Central memory CD8-positive, alpha-beta T cell (primary cell): ENCODE measurements at regions not wholly inside any gene's neighbourhood (a gene's known extent, or its start where the extent isn't known, plus 50 kb on each side); places are given as distances from the start of the nearest gene placed in this dataset.

Experiments
- ATAC-seq: fragments of 150-1000 bp; cut with Tn5 transposase; replicated peaks from 2 replicates; pipeline ENCODE4 v1.10.0; 2022; ENCODE audit warnings: mild to moderate bottlenecking, moderate FRiP score, moderate number of reproducible peaks; ENCODE audit not compliant: poor library complexity, severe bottlenecking; ENCODE audit errors: extremely low read depth
- DNase-seq, 2 donors: peaks; one replicate each; pipeline ENCODE4 v3.0.0; 2021; ENCODE audit warnings: low spot score in 2 of 2
- H3K27ac Mint-ChIP-seq: one replicate; pipeline ENCODE4 v1.8.0; 2022; ENCODE audit warnings: low read depth, mild to moderate bottlenecking, moderate library complexity, mixed read lengths
- H3K27me3 Mint-ChIP-seq: one replicate; pipeline ENCODE4 v1.8.0; 2022; ENCODE audit warnings: mixed read lengths
- H3K36me3 Mint-ChIP-seq: one replicate; pipeline ENCODE4 v1.8.0; 2022; ENCODE audit warnings: mild to moderate bottlenecking, moderate library complexity, mixed read lengths; ENCODE audit not compliant: insufficient read depth
- H3K4me1 Mint-ChIP-seq: one replicate; pipeline ENCODE4 v1.8.0; 2022; ENCODE audit warnings: mixed read lengths
- H3K4me3 Mint-ChIP-seq: one replicate; pipeline ENCODE4 v1.8.0; 2022; ENCODE audit warnings: mild to moderate bottlenecking, moderate library complexity, mixed read lengths
- H3K9me3 Mint-ChIP-seq: one replicate; pipeline ENCODE4 v1.8.0; 2022; ENCODE audit warnings: mixed read lengths

DNA sequence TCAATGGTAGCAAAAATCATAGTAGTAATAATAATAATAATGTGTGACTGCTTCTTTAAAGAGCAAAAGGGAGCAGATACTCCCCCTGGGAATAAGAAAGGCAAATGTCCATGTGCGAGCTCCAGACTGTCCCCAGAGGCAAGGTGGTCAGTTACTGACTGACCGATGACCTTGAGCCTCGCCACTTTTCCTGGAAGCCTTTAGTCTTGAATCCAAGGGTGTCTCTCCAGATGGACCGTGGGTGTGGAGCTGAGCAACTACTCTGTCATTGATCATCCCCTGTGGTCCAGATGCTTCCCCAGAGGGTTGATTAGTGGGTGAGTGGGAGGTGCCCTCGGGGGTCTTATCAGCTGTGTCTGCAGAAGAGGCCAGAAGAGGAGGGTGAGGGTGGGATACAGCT lies 418.5 kb upstream of the TBX3 start:
- H3K9me3 Mint-ChIP-seq: peaks cover 43% of the 10 kb centered on the region
- H3K4me3 Mint-ChIP-seq: no peak overlapping the region
- no peak for DNase-seq
- ATAC-seq: no peak
- no peaks in the 10 kb centered on the region for H3K4me1 Mint-ChIP-seq
- H3K27ac Mint-ChIP-seq: no peak overlapping the region
- H3K36me3 Mint-ChIP-seq: no peaks in the 10 kb centered on the region
- H3K27me3 Mint-ChIP-seq: no peaks in the 10 kb centered on the region

DNA sequence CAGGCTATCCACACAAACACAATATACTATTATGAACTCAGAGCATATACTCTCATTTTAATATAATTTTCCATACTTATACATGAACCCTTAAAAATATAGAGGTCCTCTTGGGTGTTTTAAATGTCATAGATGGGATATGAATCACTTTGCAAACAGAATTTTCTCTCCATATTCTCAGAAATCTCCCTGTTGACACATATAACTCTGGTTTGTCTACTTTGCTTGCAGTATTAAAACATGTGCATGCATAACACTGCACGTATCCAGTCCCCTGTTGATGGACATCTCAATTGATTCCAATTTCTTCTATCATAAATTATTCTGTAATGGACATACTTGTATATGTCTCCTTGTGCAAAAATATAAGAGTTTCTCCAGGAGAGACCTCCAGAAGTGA lies 417.5 kb upstream of the TBX3 start:
- Mint-ChIP-seq H3K27ac (no peak overlapping the region), H3K27me3 (no peaks in the 10 kb centered on the region), H3K4me3 (no peak overlapping the region)

DNA sequence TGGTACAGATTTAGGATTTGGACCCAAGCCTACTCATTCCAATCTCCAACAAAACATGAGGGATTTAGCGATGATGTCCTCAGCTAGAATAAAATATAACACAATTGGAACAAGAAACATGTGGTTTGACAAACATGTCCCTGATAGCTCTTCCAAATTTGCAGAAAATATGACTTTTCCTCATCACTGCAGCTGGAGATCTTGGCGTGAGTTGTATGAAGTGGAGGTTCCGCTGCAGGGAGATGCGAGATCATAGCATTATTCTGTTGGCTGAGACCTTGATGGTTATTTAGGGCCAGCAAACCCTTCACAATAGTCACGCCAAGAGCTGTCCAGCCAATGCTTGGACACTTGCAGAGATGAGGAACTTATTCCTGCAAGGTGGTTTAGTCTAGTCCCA lies 413.4 kb upstream of the TBX3 start:
- Mint-ChIP-seq H3K9me3 (peaks cover 35% of the 10 kb centered on the region), H3K4me3 (no peak overlapping the region), H3K4me1 (no peaks in the 10 kb centered on the region)

More for the DNA sequence above, 417.5 kb upstream of the TBX3 start:
- ATAC-seq (no peak), DNase-seq (no peak)
- Mint-ChIP-seq H3K36me3 (no peaks in the 10 kb centered on the region), H3K9me3 (peaks cover 40% of the 10 kb centered on the region), H3K4me1 (no peaks in the 10 kb centered on the region)

DNA sequence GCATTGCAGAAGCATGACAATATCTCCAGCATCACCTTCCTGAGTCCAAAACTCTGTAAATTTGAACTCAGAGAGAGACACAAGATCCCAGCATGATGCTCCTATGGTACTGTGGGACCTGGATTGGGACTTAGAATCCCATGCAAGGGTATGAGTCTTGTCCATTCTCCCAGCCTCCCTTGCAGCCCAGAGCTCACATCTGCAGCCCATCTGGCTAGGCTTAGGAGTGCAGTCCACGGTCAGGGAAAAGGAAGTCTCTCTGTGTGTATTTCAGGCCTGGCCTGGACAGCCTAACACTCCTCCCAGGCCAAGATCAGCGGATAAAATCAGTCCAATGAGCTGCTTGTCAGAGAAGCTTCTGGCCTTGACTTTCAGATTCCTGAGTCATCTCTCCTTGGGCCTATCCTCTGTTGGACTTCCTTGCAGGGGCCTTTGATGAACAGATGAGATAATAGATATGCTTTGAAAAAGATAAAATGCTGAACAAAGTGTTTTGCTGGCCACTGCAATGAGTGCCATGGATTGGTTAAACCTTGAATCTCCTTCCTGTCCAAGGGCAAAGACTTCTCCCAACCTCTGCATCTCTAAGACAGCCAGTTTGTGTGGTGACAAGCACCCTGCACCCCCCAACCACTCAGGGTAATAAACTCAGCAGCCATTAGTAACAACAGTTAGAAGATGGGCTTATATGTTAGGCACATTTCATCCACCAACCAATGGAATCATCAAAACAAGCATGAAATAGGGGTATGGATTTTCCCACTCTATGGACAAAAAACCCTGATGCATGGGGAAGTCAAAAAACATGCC lies 412.8 kb upstream of the TBX3 start:
- Mint-ChIP-seq H3K27me3 (no peaks in the 10 kb centered on the region), H3K9me3 (peaks cover 36% of the 10 kb centered on the region)

More for the DNA sequence above, 413.4 kb upstream of the TBX3 start:
- no peaks in the 10 kb centered on the region for H3K27me3 Mint-ChIP-seq
- ATAC-seq (no peak), DNase-seq (no peak)
- H3K27ac Mint-ChIP-seq: no peak overlapping the region
- H3K36me3 Mint-ChIP-seq: no peaks in the 10 kb centered on the region

DNA sequence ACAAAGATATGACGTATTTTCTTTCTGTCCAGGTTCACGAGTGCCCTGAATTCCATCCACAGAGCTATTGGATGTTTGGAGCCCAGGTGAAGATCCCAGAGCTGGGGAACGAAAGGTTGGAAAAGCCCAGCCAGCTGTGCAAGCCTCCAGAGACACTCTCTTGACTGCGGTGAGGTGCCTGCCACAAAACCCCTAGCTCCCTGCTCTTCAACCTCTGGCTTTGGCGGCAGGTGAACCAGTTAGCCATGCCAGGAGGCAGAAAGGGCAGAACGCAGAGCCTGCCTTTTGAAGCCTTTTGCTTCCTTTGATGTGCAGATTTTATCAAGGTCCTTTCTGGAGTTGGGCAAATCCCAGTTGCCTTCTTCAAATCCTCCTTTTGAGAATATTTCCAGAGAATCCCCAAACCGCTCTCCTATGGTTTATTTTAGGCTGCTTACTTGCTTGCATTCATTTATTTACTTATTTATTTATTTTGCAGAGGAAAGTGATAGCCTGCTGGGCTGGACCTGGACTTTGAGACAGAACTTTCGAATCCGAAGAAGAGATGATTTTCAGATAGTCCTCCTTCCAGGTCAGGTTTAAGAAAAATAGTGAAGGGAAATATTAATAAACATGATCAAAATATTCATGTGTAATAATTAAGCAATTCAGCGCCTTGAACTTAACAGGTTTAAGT lies 411.2 kb upstream of the TBX3 start:
- no peaks in the 10 kb centered on the region for H3K36me3 Mint-ChIP-seq
- no peak for DNase-seq
- no peaks in the 10 kb centered on the region for H3K27me3 Mint-ChIP-seq

More for the DNA sequence above, 412.8 kb upstream of the TBX3 start:
- DNase-seq (no peak), ATAC-seq (no peak)
- Mint-ChIP-seq H3K36me3 (no peaks in the 10 kb centered on the region), H3K4me1 (no peaks in the 10 kb centered on the region), H3K27ac (no peak overlapping the region), H3K4me3 (no peak overlapping the region)

DNA sequence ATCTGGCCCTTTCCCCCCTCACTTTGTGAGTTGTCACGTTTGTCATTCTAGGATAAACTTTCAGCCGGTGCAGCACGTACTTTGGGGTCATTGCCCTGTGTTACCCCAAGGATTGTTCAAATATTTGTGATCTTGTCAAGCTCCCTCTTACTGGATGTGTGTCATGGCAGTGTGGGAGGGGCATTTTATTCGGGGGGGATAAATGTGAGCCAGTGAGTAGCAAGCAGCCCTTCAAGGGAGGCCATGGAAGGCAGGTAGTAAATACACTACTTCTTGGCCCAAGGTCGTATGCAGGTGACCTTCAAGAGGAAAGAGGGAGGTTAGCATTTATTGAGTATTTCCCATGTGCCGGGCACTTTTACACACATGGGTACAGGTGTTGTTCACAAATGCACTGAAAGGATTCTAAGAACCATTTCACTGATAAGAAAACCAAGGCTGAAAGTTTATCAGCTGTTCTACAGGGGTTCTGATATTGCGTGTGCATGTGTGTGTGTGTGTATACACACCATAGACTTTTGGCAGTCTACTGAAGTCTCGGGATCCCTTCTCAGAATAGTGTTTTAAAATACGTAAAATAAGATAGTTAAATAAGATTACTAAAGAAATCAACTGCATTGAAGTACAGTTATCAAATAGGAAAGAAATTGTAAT lies 410.3 kb upstream of the TBX3 start:
- ATAC-seq (no peak), DNase-seq (no peak)
- Mint-ChIP-seq H3K4me1 (no peaks in the 10 kb centered on the region), H3K9me3 (peaks cover 28% of the 10 kb centered on the region), H3K4me3 (no peak overlapping the region), H3K27me3 (no peaks in the 10 kb centered on the region), H3K36me3 (no peaks in the 10 kb centered on the region), H3K27ac (no peak overlapping the region)

More for the DNA sequence above, 411.2 kb upstream of the TBX3 start:
- Mint-ChIP-seq H3K27ac (no peak overlapping the region), H3K4me1 (no peaks in the 10 kb centered on the region), H3K4me3 (no peak overlapping the region), H3K9me3 (peaks cover 28% of the 10 kb centered on the region)
- no peak for ATAC-seq

DNA sequence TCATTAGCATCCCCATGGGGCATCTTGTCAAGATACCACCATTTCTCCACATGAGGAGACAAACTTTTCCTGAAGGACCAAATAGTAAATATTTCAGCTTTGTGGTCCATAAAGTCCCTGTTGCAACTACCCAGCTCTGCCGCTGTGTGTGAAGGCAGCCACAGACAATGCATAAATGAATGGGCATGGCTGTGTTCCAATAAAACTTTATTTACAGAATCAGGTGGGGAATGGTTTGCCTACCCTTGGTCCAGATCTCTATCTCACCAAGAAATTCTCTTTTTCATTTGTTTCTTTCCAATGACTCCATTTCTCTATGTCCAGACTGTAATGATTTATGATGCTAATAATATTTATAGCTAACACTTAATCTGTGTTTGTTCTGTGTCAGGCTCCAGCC lies 409.3 kb upstream of the TBX3 start:
- DNase-seq: no peak
- no peaks in the 10 kb centered on the region for H3K36me3 Mint-ChIP-seq
- no peak overlapping the region for H3K4me3 Mint-ChIP-seq
- no peaks in the 10 kb centered on the region for H3K27me3 Mint-ChIP-seq
- peaks cover 22% of the 10 kb centered on the region for H3K9me3 Mint-ChIP-seq
- H3K4me1 Mint-ChIP-seq: no peaks in the 10 kb centered on the region
- ATAC-seq: no peak
- no peak overlapping the region for H3K27ac Mint-ChIP-seq

DNA sequence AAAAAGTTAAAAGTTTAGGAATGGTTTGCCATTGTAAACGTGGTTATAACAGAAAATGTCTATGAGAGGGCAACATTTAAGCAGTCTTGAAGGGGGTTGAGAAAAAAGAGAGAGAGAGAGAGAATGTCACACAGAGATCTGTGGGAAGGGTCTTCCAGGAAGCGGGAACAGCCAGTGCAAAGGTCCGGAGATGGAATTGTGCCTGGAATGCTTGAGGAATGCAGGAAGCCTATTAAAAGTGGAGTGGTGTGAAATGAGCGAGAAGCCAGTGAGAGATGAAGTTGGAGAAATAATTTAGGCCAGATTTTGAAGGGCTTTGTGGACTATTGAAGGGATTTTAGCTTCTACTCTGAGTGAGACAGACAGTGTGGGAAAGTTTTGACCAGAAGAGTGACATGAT lies 406.8 kb upstream of the TBX3 start:
- H3K27me3 Mint-ChIP-seq: no peaks in the 10 kb centered on the region
- H3K4me3 Mint-ChIP-seq: no peak overlapping the region
- H3K36me3 Mint-ChIP-seq: no peaks in the 10 kb centered on the region
- no peak for DNase-seq
- no peak for ATAC-seq
- peaks cover 18% of the 10 kb centered on the region for H3K9me3 Mint-ChIP-seq
- no peak overlapping the region for H3K27ac Mint-ChIP-seq
- H3K4me1 Mint-ChIP-seq: no peaks in the 10 kb centered on the region

DNA sequence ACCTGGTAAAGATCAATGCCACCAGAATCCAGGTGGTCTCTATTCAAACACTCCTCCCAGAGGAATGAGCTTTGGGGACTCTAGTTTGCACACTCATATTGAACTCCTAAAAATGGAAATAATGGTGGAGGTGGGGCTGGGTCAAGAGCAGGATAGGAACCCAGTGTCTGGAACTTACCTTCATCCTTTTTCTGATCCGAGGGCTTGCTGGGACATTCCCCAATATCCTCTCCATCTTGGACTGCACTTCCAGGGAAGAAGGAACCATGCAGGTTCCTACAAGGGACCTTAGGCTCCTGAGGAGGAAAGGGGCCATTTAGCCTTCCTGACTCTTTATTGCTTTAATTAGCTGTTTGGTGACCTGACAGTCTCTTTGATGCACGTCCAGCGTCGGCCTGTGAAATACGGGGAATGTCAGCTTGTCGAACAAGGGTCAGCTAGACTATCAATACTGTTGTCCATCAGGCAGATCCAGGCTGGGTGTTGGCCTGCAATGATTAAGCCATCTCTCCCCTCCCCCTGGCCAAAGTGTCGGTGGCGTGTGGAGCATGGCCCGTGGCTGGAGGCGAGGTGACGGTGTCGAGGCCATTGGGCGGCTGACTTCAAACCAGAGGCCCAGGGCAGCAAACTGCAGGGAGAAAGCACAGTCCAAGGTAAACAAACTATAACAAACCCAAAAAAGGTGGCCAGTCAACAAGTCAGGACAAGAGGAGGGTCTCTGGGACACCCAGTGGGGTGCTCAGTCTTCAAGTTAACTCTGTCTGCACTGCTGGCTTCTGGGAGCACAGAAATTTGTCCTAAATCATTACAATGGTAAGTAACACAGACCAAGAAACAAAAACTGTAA lies 405.2 kb upstream of the TBX3 start:
- H3K9me3 Mint-ChIP-seq: peaks cover 18% of the 10 kb centered on the region
- no peaks in the 10 kb centered on the region for H3K4me1 Mint-ChIP-seq
- ATAC-seq: no peak

DNA sequence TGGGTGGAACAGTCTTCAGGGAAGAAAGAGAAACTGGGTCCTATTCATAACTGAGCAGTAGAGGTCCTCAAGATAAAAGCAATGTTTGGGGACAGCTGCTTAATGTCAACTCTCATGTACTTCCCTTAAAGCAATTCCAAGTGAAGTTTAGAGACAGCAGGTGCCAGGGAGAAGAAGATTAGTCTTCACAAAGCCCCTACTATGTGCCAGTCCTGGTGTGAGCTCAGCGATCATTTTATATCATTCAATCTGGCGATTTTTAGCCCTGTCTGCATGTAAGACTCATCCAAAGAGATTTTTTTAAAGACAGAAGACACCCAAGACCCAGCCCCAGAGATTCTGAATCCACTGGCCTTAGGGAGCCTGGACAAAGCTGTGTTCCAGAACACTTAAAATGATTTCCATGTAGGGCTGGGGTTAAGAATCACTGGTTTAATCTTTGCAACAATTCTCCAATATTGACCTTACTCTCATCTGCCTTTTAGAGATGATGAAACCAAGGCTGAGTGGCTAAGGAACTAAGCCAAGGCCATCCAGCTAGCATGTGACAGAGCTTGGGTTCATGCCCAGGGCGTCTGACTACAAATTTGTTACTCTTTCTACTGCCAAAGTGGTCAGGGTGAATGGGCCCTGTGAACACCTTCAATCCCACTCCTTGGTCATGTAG lies 404.5 kb upstream of the TBX3 start:
- Mint-ChIP-seq H3K27ac (no peak overlapping the region), H3K4me3 (no peak overlapping the region), H3K36me3 (no peaks in the 10 kb centered on the region), H3K4me1 (no peaks in the 10 kb centered on the region), H3K27me3 (no peaks in the 10 kb centered on the region), H3K9me3 (peaks cover 18% of the 10 kb centered on the region)
- DNase-seq (no peak), ATAC-seq (no peak)

More for the DNA sequence above, 405.2 kb upstream of the TBX3 start:
- Mint-ChIP-seq H3K27me3 (no peaks in the 10 kb centered on the region), H3K27ac (no peak overlapping the region), H3K4me3 (no peak overlapping the region), H3K36me3 (no peaks in the 10 kb centered on the region)
- no peak for DNase-seq

DNA sequence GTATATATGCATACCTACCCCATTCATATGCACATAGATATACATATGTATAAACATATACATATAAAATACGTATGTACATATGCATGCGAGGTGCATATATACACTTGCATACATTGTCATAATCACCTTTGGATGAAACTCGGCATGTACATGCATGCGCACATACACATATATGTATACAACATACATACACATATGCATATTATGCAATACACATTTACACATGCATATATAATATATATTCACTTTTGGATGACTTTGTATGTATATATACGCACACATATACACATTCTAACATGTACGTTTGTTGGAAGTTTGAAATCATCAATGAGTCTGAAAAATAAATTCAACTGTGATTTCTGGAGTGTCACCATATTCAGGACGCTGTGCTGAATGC lies 401.6 kb upstream of the TBX3 start:
- no peak overlapping the region for H3K4me3 Mint-ChIP-seq
- peaks cover 7% of the 10 kb centered on the region for H3K9me3 Mint-ChIP-seq
- ATAC-seq (no peak), DNase-seq (no peak)
- H3K27me3 Mint-ChIP-seq: no peaks in the 10 kb centered on the region
- H3K27ac Mint-ChIP-seq: no peak overlapping the region
- H3K36me3 Mint-ChIP-seq: no peaks in the 10 kb centered on the region
- H3K4me1 Mint-ChIP-seq: no peaks in the 10 kb centered on the region

DNA sequence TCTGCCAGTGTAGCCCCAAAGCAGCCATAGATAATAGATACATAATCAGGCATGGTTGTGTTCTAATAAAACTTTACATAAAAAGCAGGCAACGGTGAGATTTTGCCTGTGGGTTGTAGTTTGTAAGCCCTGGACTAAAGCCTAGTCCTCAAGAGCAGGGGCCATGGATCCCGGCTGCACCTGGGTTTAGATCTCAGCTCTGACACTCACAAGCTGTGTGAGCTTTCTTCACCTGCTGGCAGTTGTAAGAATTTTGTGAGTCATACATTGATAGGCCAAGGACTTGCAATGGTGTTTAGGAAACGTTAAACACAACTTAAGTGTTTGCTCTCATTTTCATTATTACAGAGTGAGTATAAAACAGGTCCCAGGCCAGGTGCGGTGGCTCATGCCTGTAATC lies 395.8 kb upstream of the TBX3 start:
- Mint-ChIP-seq H3K4me1 (no peaks in the 10 kb centered on the region), H3K4me3 (no peak overlapping the region), H3K9me3 (peaks cover 24% of the 10 kb centered on the region), H3K27me3 (no peaks in the 10 kb centered on the region), H3K27ac (no peak overlapping the region), H3K36me3 (no peaks in the 10 kb centered on the region)
- ATAC-seq (no peak), DNase-seq (no peak)
